ENCODE measurements at regions not wholly inside any gene's neighbourhood (a gene's known extent, or its start where the extent isn't known, plus 50 kb on each side); places are given as distances from the start of the nearest gene placed in this dataset.

- H3K4me3 ChIP-seq (replicated peaks; ENCODE audit: low read depth, low read length): no peak overlapping the region
- no peak for DNase-seq (ENCODE audit: low read depth)
- TF ChIP-seq CTCF (IDR thresholded peaks at IDR 0.05; ENCODE audit: low read length, missing control alignments): no peak
Observed at GRCh38 chr5:144011388-144011787, 159.1 kb downstream of the YIPF5 start.

- no peak overlapping the region for H3K4me3 ChIP-seq (replicated peaks; ENCODE audit: low read depth, low read length)
- no peak for TF ChIP-seq CTCF (IDR thresholded peaks at IDR 0.05; ENCODE audit: low read length, missing control alignments)
- DNase-seq (ENCODE audit: low read depth): no peak
Observed at GRCh38 chr5:144013816-144014215, 156.6 kb downstream of the YIPF5 start.

GRCh38 chr5:144015961-144016360 lies 154.5 kb downstream of the YIPF5 start:
- TF ChIP-seq CTCF (IDR thresholded peaks at IDR 0.05; ENCODE audit: low read length, missing control alignments): no peak
- no peak overlapping the region for H3K4me3 ChIP-seq (replicated peaks; ENCODE audit: low read depth, low read length)
- DNase-seq (ENCODE audit: low read depth): no peak

- DNase-seq (ENCODE audit: low read depth): no peak
- TF ChIP-seq CTCF (IDR thresholded peaks at IDR 0.05; ENCODE audit: low read length, missing control alignments): no peak
- no peak overlapping the region for H3K4me3 ChIP-seq (replicated peaks; ENCODE audit: low read depth, low read length)
Observed at GRCh38 chr5:144017119-144017518, 153.3 kb downstream of the YIPF5 start.

- H3K4me3 ChIP-seq (replicated peaks; ENCODE audit: low read depth, low read length): no peak overlapping the region
- DNase-seq (ENCODE audit: low read depth): no peak
- TF ChIP-seq CTCF (IDR thresholded peaks at IDR 0.05; ENCODE audit: low read length, missing control alignments): no peak
Observed at GRCh38 chr5:144017631-144018030, 152.8 kb downstream of the YIPF5 start.

- DNase-seq (ENCODE audit: low read depth): no peak
- no peak overlapping the region for H3K4me3 ChIP-seq (replicated peaks; ENCODE audit: low read depth, low read length)
- TF ChIP-seq CTCF (IDR thresholded peaks at IDR 0.05; ENCODE audit: low read length, missing control alignments): no peak
Observed at GRCh38 chr5:144024090-144024489, 146.4 kb downstream of the YIPF5 start.

GRCh38 chr5:144024545-144024944 lies 145.9 kb downstream of the YIPF5 start:
- no peak for DNase-seq (ENCODE audit: low read depth)
- no peak for TF ChIP-seq CTCF (IDR thresholded peaks at IDR 0.05; ENCODE audit: low read length, missing control alignments)
- H3K4me3 ChIP-seq (replicated peaks; ENCODE audit: low read depth, low read length): no peak overlapping the region

Data from fibroblast of pulmonary artery (primary cell).